Uterus (tissue), 3 donors: ENCODE measurements at regions not wholly inside any gene's neighbourhood (a gene's known extent, or its start where the extent isn't known, plus 50 kb on each side); places are given as distances from the start of the nearest gene placed in this dataset.

Source experiments
- DNase-seq, 2 donors: peaks; one replicate each; pipeline ENCODE4 v3.0.0-alpha.2; 2019 to 2020
- H3K27ac ChIP-seq, 2 donors: fragments of 200-600 bp; sonication (generic); 1 replicate in 1 of 2; 2 replicates in 1 of 2; pipeline ENCODE4 v1.5.1; 2016 to 2018
- H3K27me3 ChIP-seq, 2 donors: fragments of 200-600 bp; sonication (generic); one replicate each; pipeline ENCODE4 v1.5.1; 2018 to 2019; ENCODE audit warnings: control low read depth in 1 of 2
- H3K36me3 ChIP-seq, 2 donors: fragments of 200-600 bp; sonication (generic); one replicate each; pipeline ENCODE4 v1.5.1; 2019; ENCODE audit warnings: control low read depth in 1 of 2
- H3K4me1 ChIP-seq, 2 donors: fragments of 200-600 bp; sonication (generic); one replicate each; pipeline ENCODE4 v1.5.1; 2018 to 2019; ENCODE audit warnings: control low read depth in 1 of 2
- H3K4me3 ChIP-seq, 2 donors: fragments of 200-600 bp; sonication (generic); 1 replicate in 1 of 2; 2 replicates in 1 of 2; pipeline ENCODE4 v1.5.1; 2018 to 2019; ENCODE audit warnings: mild to moderate bottlenecking in 1 of 2
- H3K9me3 ChIP-seq, 2 donors: fragments of 200-600 bp; sonication (generic); one replicate each; pipeline ENCODE4 v1.5.1; 2019; ENCODE audit warnings: control low read depth in 1 of 2
- POLR2A ChIP-seq, 2 donors: fragments of 450-650 bp; IDR thresholded peaks; one replicate each; pipeline ENCODE4 v1.6.1; 2016; ENCODE audit warnings: antibody characterized with exemption in 2 of 2, mild to moderate bottlenecking in 1 of 2, moderate library complexity in 1 of 2
- intact Hi-C: fragments of 100-400 bp; cut with DNase I; formaldehyde crosslinking; loops from one replicate; pipeline ENCODE4 v1.15.1; 2023; ENCODE audit warnings: low total_unique reads
- TF ChIP-seq, protein P1 (sequence below), 4 experiments: fragments of 200-600 bp in 2 of 4; fragments of 450-650 bp in 2 of 4; sonication (generic) in 2 of 4; IDR thresholded peaks; one replicate each; pipeline ENCODE4 v1.5.1; 2016 to 2019; ENCODE audit warnings: antibody characterized with exemption in 4 of 4, mild to moderate bottlenecking in 2 of 4, moderate library complexity in 1 of 4
- donor health status: DM: yes; HTN: yes; CAD: no.

DNA sequence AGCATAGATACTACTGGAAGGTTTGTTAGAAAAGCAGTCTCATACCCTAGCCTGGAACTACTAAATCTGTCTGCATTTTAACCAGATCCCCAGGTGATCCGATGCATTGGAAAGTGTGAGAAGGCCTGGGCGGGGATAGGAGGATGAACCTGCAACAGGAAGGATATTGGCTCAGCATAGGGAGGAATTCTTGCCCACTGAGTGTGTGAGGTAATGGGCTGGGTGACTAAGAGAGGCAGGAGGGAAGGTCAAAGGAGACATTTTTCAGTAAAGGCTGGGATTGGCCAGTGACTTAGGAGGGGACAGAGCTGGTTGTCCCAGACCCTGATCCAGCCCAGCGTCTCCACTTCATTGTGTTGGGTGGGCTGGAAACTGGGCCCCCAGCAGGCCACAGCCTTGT is 191.0 kb upstream of the LRFN2 start:
- no peaks in the 10 kb centered on the region for H3K4me1 ChIP-seq
- no peaks in the 10 kb centered on the region for H3K9me3 ChIP-seq
- no peaks in the 10 kb centered on the region for H3K27me3 ChIP-seq
- intact Hi-C loops: no loop called here
- no peaks in the 10 kb centered on the region for H3K36me3 ChIP-seq
- TF ChIP-seq POLR2A (IDR thresholded peaks at IDR 0.05): no peak
- TF ChIP-seq, protein P1, sequence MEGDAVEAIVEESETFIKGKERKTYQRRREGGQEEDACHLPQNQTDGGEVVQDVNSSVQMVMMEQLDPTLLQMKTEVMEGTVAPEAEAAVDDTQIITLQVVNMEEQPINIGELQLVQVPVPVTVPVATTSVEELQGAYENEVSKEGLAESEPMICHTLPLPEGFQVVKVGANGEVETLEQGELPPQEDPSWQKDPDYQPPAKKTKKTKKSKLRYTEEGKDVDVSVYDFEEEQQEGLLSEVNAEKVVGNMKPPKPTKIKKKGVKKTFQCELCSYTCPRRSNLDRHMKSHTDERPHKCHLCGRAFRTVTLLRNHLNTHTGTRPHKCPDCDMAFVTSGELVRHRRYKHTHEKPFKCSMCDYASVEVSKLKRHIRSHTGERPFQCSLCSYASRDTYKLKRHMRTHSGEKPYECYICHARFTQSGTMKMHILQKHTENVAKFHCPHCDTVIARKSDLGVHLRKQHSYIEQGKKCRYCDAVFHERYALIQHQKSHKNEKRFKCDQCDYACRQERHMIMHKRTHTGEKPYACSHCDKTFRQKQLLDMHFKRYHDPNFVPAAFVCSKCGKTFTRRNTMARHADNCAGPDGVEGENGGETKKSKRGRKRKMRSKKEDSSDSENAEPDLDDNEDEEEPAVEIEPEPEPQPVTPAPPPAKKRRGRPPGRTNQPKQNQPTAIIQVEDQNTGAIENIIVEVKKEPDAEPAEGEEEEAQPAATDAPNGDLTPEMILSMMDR (IDR thresholded peaks at IDR 0.05): no peak
- H3K27ac ChIP-seq: no peak overlapping the region
- no peak overlapping the region for H3K4me3 ChIP-seq
- no peak for DNase-seq

DNA sequence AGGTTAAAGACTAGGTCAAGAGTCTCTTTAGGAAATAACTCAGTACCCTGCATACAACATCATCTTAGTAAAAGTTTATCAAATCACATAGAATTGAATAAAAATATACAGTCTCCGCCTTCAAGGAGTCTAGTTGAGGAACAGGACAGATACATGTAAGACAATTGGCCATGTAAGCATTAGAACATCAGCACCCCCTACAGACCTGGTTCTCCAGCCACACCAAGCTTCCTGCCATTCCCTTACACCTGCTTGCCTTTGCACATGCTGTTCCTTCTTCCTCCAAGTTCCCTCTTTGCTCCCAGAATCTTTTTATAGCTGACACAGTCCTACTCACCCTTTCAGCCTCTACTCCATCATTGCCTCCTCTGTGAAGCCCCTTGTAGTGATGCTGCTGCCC is 187.8 kb upstream of the LRFN2 start:
- Histone ChIP-seq H3K4me1 (no peaks in the 10 kb centered on the region), H3K27ac (no peak overlapping the region), H3K9me3 (peaks cover 0 to 2% of the 10 kb centered on the region in 2 donors), H3K4me3 (no peak overlapping the region), H3K27me3 (no peaks in the 10 kb centered on the region), H3K36me3 (no peaks in the 10 kb centered on the region)
- TF ChIP-seq, protein P1 (IDR thresholded peaks at IDR 0.05): no peak
- TF ChIP-seq POLR2A (IDR thresholded peaks at IDR 0.05): no peak
- intact Hi-C loops: no loop called here
- DNase-seq: no peak

DNA sequence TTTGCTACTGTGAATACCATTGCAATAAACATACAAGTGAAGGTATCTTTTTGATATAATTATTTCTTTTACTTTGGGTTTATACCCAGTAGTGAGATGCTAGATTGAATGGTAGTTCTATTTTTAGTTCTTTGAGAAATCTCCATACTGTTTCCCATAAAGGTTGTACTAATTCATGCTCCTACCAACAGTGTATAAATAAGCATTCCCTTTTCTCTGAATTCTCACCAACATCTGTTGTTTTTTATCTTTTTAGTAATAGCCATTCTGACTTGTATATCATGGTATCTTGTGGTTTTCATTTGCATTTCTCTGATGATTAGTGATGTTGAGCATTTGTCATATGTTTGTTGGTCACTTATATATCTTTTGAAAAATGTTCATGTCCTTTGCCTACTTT is 183.6 kb upstream of the LRFN2 start:
- Histone ChIP-seq H3K9me3 (peaks cover 0 to 2% of the 10 kb centered on the region in 2 donors), H3K27ac (no peak overlapping the region), H3K4me3 (no peak overlapping the region), H3K27me3 (no peaks in the 10 kb centered on the region), H3K4me1 (no peaks in the 10 kb centered on the region), H3K36me3 (no peaks in the 10 kb centered on the region)
- DNase-seq: no peak
- TF ChIP-seq, protein P1 (IDR thresholded peaks at IDR 0.05): no peak
- TF ChIP-seq POLR2A (IDR thresholded peaks at IDR 0.05): no peak
- intact Hi-C loops: no loop called here

DNA sequence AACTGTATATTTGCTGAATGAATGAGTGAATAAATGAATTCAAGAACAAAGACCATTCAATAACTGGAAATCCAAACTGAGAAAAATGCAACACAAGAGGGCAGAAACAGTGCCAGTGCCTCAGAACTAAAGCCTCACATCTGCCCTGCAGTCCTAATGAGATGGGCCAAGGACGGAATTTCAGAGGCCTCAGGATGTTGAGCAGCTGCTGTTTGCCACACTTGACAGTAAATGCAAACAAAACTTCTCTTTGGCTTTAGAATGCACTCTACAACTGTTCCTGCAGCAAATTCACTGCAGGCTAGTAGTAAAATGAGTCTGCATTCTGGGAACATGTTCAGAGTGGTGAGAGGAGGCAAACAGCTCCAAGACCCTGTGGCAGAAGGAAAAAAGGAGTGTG is 177.6 kb upstream of the LRFN2 start:
- H3K27me3 ChIP-seq: no peaks in the 10 kb centered on the region
- no peaks in the 10 kb centered on the region for H3K36me3 ChIP-seq
- no peak overlapping the region for H3K4me3 ChIP-seq
- no peaks in the 10 kb centered on the region for H3K9me3 ChIP-seq
- intact Hi-C loops: no loop called here
- TF ChIP-seq POLR2A (IDR thresholded peaks at IDR 0.05): no peak
- TF ChIP-seq, protein P1 (IDR thresholded peaks at IDR 0.05): no peak
- H3K27ac ChIP-seq: no peak overlapping the region
- DNase-seq: no peak
- no peaks in the 10 kb centered on the region for H3K4me1 ChIP-seq

DNA sequence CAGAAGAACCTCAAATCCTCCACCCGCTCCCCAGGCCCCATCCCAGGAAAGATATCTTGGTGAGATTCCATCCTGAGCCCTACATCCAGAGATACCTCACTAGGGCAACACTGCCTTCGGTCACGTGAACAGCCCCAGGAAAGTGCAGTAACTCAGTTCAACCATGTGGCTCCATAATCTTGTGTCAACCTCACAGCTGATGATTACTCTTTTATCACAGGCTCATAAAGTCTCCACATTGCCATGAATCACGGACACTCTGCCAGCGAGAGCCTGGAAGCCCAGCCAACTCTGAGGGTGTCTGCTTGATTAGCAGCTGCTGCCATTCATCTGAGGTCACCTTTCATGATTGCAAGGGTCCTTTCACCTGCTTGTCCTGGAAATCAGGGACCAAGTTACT is 175.8 kb upstream of the LRFN2 start:
- Histone ChIP-seq H3K4me1 (no peaks in the 10 kb centered on the region), H3K9me3 (no peaks in the 10 kb centered on the region), H3K27me3 (no peaks in the 10 kb centered on the region), H3K36me3 (no peaks in the 10 kb centered on the region), H3K4me3 (no peak overlapping the region), H3K27ac (no peak overlapping the region)
- TF ChIP-seq, protein P1 (IDR thresholded peaks at IDR 0.05): no peak
- no peak for TF ChIP-seq POLR2A (IDR thresholded peaks at IDR 0.05)
- no peak for DNase-seq
- intact Hi-C loops: no loop called here
